ENCODE measurements at regions not wholly inside any gene's neighbourhood (a gene's known extent, or its start where the extent isn't known, plus 50 kb on each side); places are given as distances from the start of the nearest gene placed in this dataset.
"Not testable (repeated sequence)": the region's sequence is repeated elsewhere in the genome, so short reads cannot be mapped to it uniquely, and the experiment has no call there.

DNA sequence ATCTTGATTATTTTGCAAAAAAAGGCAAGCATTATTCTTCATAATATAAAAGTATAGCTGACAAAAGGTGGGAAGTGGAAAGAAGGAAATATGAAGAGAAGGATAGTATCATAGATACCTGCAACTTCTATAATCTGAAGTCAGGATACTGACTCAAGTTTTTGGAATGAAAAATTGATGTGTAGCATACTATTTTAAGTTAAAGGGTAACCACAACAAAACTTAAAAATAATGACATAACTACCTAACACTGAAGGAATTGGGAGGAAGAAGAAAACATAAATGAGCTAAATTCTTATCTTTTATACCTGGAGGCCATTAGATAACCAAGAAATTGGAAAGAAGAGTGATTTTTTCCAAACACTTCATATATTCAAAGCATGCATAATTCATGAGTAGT lies 51.8 kb upstream of the TLE1 start:
- no peak for DNase-seq

DNA sequence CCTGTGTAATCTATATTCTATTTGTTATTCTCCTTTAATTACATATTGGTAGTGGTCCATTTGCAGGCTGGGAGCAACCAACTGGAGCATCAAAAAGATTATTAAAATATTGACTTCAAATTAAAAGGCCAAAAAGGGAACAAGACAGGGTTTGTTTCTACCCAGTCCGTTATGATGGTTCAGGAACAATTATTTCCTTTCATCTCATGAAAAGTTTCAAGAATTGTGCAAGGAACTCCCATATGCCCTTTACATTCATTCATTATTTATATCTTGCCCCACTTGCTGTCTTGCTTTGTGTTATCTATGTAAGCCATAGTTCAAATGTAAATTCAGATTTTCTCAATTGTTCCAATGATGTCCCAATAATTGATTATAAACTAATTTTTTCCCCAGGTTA lies 58.7 kb upstream of the TLE1 start:
- DNase-seq: no peak

DNA sequence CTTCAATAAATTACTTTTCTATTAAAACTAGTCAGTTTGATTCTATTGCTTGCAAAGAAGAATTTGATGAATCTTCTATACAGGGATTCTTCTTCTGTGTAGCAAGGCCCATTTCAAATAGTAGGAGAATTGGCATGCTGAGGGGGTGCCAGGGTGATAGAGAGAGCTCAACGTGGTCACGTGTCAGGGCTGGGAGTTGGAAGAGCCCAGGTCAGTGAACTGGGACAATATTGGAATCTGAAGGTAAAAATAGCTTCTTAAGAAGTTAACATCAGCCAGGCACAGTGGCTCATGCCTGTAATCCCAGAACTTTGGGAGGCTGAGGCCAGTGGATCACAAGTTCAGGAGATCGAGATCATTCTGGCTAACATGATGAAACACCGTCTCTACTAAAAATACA lies 64.1 kb upstream of the TLE1 start:
- no peak for DNase-seq

DNA sequence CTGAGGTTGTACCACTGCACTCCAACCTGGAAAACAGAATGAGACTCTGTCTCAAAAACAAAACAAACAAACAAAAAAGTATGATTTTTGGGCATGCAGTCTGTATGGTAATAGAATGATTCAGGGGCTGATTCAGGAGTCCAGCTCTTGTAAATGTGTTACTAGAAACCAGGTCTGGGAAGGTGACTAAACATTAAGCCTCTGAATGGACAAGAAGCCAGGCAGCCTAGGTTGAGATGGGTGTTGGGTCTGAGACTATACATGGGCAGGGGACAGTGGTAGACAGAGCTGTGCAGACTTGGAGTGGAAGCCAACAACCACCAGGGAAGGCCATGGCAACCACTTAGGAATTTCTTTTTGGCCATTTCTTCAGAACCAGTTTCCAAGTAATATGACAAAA lies 64.9 kb upstream of the TLE1 start:
- no peak for DNase-seq

DNA sequence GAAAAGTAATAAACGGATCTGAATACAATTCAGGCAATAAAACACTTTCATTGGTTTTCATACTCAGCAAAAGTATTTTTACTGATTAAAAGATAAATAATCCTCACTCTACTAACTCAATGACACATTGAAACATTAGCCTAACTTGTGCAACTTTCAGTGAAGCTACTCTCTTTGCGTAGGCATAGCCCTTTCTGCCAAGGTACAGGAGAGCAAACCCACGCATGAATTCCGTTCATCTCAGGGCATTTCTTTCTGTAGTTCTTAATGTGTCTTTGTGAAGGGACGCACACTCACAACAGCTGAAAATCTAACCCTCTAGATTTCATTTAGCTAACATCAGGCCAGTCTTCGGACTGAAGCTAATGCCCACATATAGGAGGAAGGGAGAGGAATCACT lies 66.4 kb upstream of the TLE1 start:
- no peak for DNase-seq

DNA sequence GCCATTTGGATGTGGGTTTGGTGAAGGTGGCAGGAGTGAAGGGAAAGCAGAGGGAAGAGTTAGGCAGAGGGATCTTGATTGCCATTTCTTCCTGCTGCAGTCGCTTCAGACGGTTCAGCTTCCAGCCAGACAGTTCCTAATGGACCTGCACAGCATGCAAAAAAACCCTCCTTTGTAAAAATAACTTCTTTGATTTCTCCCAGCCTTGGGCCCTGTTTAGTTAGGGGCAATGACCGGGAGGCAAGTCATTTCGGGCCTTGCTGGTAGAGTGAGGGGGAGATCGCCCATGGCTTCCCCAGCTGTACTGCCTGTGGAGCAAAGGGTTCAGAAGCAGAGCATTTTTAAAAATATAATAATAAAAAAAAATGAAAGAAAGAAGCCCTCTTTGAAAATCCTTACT lies 67.2 kb upstream of the TLE1 start:
- no peak for DNase-seq

DNA sequence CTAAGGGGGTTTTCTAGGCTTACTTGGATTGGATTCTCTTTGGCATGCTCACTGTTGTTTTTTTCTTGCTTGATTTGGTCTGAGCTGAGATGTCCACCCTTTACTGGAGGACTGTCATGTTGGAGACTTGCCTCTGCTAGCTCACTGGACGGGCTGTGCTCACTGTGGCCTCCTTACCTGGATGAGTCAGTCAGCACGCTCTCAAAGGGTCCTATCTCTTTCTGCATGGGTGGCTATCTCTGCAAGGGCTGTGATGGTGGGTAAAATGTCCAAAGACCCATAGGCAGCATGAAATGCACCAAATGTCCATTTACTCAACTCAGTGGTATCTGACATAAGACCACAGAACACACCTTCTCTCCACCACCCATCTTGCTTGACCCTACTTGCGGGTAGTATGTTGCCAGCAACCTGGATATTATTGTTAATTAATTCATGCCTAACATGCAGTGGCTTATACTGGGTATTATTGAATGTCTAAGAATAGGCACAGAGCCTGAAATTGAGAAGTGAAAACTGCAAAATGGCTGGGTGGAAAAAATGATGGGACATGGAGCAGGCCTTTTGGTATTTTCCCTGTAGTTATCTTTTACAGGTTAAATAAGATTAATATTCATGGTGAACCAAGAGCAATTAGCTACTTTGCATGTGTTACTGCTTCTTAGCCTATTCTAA lies 68.9 kb upstream of the TLE1 start:
- DNase-seq: no peak

DNA sequence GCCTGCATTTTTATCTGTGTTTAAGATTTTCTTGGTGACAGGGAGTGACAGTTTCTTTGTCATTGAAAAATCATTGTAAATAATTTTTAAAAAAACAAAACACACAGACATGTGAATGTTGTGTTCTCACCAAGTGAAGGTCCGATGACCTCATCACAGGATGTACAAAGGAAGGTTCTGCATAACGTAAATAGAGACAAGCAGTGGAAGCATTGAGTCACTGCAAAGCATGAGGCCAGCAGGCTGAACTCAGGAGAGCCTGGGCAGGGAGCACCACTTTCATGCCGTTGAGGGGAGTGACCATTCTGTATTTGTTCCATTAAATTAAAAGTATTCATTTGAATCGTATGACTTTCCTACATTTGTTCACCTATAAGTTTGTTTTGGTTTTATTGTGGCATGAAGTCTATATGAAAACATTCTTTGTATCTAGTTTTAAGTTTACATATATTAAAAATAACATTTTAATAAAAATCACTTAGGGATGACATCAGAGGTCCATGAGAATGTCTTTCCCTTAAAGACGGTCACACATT lies 70.4 kb upstream of the TLE1 start:
- DNase-seq: no peak

DNA sequence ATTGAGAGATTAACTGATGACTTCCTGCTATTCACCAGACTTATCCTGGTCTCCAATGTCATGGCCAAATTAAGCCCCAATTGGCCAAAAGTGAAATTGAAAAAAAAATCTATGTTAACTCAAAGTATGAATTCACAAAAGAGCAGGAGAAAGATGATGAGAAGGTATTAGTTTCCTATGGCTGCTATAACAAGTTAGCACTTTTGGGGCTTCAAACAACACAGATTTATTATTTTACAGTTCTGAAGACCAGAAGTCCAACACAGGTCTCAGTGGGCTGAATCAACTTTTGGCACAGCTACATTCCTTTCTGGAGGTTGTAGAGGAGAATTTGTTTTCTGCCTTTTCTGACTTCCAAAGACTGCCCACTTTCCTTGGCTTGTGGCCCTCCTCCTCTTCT lies 78.6 kb upstream of the TLE1 start:
- DNase-seq: no peak

DNA sequence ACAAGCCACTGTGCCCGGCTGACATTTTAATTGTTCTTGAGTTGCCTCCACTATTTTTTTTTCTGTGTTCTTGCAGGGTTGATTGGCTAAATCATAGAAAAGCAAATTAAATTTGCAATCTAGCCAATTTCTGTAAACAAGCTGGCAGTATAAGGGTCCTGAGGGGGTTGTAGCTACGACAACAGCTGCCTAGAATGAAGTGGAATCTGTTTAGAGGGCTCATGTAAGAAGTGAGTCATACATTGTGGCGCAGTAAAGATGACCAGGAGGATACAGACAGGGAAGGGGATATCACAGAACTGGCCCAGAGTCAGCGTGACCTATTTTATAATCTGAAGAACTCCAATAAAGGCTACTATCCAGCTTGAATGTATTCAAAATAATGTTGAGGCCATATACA lies 82.2 kb upstream of the TLE1 start:
- DNase-seq: no peak

DNA sequence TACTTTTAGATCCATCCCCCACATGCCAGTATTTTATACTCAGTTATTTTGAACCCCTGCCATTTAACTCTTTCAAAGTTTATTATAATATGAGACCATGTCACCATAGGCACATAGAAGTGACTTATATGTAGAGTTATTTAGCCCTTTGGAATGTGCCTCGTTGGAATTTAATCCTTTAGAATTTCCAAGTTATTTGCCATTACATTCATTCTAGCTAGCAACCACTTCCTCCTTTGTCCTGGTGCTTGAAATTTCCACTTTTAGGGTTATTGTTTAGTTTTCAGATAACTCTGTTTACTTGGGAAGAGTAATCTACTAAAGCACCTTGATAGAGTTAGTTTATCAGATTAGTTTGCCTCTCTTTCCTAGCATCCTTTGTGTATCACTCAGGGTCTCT lies 82.8 kb upstream of the TLE1 start:
- DNase-seq: no peak

DNA sequence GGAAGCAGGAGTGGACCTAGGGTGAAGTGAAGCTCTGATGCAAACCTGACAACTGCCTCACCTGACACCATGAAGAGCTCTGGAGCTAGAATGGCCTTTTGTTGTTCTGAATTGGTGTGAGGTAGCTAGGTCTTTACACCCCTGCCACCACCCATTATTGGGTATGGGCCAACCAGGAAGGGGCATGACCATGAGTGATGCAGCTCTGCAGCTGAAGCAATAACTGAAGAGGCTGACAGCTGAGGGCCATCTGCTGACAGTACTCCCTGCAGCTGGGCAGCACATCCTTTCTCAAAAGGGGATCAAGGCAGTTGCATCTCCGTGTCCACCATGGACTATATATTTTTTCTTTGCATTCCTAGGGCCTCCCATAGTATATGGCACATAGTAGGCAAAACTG lies 87.0 kb upstream of the TLE1 start:
- no peak for DNase-seq

DNA sequence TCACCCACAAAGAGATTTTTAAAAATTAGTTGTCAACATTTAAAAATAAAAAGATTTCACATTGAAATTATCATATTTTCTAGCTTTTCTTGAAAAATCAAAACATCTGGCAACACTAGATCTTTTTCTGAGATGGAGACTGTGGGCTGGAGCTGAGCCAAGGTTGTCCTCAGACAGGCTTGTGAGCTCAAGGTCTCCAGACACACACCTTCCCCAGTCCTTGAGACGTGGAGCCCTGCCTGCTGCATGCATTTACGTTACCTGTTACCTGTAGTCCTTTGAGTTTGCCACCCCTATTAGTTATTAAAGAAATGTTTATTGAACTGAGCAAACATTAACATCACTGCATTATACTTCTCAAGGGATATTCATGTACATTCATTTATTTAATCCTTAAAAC lies 87.5 kb upstream of the TLE1 start:
- DNase-seq: no peak

DNA sequence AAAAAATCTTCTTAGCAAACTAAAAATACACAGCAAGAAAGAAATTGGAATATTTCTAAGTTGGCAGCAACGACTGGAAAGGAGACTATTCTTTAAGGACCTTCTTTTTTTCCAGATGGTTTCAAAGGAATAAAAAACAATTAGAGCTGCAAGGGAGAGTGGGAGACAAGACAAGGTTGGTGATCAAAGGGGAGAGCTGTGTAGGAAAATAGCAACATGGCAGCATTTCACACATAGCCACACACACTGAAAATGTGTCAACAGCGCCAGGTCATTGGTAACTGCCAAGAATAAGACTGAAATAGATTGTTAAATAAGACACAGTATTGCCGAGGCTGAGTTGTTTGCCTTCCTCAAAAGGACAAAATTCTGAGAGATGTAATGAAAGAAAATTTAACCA lies 88.1 kb upstream of the TLE1 start:
- no peak for DNase-seq

DNA sequence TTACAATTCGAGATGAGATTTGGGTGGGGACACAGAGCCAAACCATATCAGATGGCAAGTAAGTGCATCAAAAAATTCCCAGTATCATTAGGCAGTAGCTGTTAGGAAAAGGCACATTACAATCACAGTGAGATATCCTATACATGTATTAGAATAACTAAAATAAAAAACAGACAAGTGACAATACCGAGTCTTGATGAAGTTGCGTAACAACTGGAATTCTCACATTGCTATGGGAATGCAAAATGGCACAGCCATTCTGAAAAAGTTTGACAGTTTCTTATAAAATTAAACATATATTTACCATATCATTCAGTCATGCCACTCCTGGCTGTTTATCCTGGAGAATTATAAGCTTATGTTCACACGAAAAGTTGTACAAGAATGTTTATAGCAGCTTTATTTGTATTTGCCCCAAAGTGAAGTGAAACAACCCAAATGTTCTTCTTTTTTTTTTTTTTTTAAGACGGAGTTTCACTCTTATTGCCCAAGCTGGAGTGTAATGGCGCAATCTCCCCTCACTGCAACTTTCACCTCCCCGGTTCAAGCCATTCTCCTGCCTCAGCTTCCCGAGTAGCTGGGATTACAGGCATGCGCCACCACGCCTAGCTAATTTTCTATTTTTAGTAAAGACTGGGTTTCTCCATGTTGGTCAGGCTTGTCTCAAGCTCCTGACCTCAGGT lies 93.1 kb upstream of the TLE1 start:
- no peak for DNase-seq

DNA sequence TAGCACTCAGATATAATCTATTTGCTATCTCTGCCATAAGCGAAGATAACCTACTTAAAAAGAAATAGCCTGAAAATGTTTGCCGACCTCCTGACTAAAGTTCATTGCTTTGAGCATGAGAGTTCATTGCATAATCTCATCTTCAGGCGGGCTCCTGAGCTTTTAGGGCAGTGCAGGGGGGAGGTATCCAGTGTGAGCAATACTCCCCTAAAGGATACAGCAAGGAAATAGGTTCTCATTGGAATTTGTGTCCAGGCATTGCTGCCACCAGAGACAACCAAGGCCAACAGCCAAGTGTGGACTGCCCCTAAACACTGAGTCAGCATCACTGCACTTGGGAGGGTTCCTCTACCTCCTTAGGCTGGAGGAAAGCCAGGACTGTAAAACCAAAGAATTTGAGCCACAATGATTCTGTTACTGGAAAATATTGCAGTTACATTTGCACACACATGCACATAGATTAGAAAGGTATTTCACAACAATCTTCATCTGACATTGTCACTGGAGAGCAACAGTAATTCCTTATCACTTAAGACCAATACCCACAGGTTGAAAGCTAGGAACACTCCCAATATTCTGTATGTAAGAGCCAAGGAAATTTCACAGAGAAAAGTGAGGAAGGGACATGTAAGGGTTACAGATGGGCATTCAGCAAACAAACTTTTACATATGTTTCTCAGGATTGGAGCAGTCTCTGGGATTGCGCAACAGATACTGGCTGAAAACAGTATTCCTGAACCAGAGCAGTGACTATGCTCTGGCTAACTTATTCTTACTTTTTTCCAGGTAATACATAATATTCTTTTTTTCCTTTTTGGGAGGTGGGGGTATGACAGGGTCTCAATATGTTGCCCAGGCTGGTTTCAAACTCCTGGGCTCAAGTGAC lies 98.6 kb upstream of the TLE1 start:
- no peak for DNase-seq

DNA sequence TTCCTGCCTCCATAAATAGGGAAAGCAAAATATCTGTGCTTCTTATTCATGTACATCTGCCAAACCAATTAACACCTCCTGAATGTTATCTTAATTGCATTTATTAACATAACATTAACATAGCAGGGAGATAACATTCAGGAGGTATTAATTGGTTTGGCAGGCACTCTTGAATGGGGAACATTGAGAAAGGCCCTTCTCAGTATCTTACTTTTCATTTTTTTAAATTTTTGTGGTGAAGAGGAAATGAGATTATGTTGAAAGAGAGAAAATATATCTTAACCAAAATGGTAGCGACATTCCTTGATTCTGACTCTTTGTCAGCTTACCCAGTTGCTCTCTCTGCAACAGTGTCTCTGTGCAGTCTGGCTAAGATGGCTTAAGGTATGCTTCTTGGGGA lies 100.4 kb upstream of the TLE1 start:
- DNase-seq: no peak

DNA sequence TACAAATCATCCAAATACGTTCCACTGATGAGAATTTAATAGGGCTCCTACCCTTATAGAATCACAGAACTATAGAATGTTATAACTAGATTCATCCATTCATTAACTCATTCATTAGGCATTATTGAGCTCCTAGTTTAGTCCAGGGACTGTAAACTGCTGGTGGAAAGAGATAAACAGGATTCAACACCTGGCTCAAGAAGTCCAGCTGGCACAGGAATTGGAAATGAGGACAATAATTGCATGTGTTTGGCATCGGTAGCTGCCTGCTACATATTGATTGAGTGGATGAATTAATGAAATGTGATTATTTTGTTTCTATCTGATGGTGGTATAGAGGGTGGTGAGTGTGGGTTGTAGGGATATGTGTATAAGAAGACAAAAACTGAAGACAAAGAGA lies 100.8 kb upstream of the TLE1 start:
- DNase-seq: no peak

DNA sequence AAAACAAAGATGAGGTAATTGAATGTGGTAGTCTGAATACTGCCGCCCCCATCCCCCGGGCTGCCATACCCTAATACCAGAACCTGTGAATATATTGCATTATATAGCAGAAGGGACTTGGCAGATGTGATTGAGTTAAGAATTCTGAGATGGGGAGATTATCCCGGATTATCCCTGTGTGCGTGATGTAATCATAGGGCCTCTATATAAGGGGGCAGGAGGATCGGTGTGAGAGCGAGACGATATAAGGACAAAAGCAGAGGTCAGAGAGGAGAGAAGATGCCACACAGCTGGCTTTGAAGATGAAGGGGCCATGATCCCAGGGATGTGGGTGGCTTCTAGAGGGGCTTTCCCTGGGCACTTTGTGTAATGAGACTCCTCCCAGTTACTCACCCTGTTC lies 101.7 kb upstream of the TLE1 start:
- DNase-seq: no peak

DNA sequence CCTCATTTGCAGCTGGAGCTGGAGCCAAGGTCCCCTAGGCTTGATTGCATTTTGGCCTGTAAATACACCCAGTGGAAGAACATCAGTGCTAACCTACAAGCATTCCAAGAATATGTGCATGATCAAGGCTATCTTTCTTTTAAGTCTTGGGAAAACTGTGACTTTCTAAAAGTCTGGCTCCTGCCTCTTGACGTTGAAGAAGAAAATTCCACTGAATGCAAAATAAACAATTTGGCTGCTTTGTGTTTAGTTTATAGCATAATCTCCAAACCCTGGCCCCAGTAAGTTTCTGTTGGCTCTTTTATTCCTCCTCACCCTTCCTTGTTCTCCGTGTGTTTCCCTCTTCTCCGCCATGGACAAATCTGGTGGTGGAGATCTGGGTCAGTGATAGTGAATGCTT lies 109.3 kb upstream of the TLE1 start:
- DNase-seq: no peak

DNA sequence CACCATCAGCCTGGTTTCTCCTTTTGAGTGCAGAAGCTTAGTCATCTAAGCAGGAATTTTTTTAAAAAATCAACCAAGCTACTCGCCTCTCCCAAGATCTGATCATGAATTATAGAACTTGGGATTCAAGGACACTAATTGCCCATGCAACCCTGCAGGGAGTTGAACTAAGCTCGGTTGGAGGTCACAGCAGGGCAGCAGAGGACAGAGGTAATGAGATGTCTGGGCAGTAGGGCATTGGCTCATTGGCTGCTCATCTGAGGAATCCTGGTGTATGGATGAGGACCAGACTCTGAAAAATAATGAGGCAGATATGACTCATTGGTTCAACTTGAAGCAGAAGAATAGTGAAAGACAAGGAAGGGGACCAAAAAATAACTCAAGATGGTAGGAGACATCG lies 111.8 kb upstream of the TLE1 start:
- no peak for DNase-seq

DNA sequence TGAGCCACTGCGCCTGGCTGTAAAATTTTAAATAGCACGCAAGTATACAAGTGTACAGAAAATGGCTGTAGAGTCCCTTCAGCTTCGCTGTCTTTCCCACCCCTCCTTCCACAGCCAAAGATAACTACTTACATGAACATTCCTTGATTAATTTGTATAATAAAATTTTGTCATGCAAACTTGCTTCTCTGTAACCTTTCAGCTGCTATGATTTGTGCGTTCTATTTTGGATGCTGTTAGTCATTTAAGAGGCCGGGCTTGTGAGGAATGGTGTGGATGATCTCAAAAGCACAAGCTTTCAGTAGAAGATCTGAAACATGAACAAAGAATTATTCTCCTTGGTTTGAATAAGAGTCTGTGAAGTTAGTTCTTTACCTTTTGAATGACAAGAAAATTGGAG lies 115.0 kb upstream of the TLE1 start:
- DNase-seq: no peak

DNA sequence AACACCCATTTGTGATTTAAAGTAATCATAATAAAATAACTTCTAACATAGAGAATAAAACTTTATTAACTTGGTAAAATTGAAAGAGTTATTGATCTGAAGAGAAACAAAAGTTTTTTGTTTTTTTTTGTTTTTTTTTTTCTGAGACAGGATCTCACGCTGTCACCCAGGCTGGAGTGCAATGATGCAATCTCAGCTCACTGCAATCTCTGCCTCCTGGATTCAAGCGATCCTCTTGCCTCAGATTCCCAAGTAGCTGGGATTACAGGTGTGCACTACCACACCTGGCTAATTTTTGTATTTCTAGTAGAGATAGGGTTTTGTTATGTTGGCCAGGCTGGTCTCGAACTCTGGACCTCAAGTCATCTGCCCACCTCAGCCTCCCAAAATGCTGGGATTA lies 116.5 kb upstream of the SPATA31D4 start:
- not testable (repeated sequence) for DNase-seq

DNA sequence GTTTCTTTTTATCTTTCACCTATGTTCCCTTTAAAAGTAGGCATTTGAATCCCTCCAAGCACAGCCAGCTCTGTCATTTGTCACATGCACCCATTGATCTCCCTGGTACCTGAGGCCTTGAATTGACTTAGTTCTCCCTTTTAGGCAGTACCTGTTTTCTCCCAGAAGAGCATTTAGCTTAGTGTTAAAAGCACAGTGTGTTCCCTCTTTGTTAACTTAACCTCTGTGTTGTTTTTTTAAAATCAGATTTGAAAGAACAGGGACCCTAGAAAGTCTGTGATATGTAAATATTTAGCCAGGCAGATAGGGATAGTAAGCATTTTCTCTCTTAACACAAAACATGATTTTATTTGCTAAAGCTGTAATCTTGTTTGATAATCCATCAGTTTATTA lies 113.8 kb upstream of the SPATA31D4 start:
- no peak for DNase-seq

Data from CD4-positive, alpha-beta T cell treated with Interleukin-4 for 4 hours (primary cell).